Endothelial cell of umbilical vein (primary cell): ENCODE measurements at regions not wholly inside any gene's neighbourhood (a gene's known extent, or its start where the extent isn't known, plus 50 kb on each side); places are given as distances from the start of the nearest gene placed in this dataset.

Experiments used
- BruUV-seq: library from RNA; stranded (reverse); fragments of 400-500 nt; replicated peaks from 2 replicates; lab custom pipeline; 2021; lab: Mats Ljungman, UMichigan
- CTCF ChIA-PET: fragments of 300-600, 350-600 bp; sonication (Branson Sonifier 250); formaldehyde crosslinking; loops from one replicate; lab custom pipeline; 2021; ENCODE audit warnings: antibody characterized with exemption, inconsistent platforms; lab: Charles Lee
- POLR2A ChIA-PET: fragments of 300-600, 350-600 bp; sonication (Branson Sonifier 250); formaldehyde crosslinking; loops from one replicate; lab custom pipeline; 2021; ENCODE audit warnings: antibody characterized with exemption, inconsistent platforms; lab: Charles Lee
- DNase-seq: peaks from one replicate; pipeline ENCODE4 v3.0.0-alpha.2; 2011; ENCODE audit warnings: low read depth, low spot score
- FAIRE-seq: peaks from 2 replicates; lab custom pipeline; 2011; peaks lifted over from hg19 to GRCh38; lab: Jason Lieb, UNC
- H2AFZ ChIP-seq: 2 replicates; pipeline ENCODE4 v1.6.0; 2012; ENCODE audit warnings: low read depth, low read length, control low read depth, inconsistent platforms
- H3K27ac ChIP-seq: 2 replicates; pipeline ENCODE4 v1.5.1; 2011; ENCODE audit warnings: low read depth, mild to moderate bottlenecking, control low read depth, low read length, moderate library complexity; ENCODE audit not compliant: insufficient read depth
- H3K27me3 ChIP-seq, 2 experiments: 2 replicates each; pipeline versions ENCODE4 v1.6.0 to v1.6.1; 2011; ENCODE audit warnings: low read length in 2 of 2, mixed read lengths in 1 of 2; ENCODE audit not compliant: control insufficient read depth in 2 of 2, insufficient read depth in 2 of 2
- H3K36me3 ChIP-seq, 2 experiments: 2 replicates in 1 of 2; 3 replicates in 1 of 2; pipeline ENCODE4 v1.5.1; 2011; ENCODE audit warnings: low read length in 2 of 2, mild to moderate bottlenecking in 1 of 2, moderate library complexity in 1 of 2; ENCODE audit not compliant: control insufficient read depth in 2 of 2, insufficient read depth in 2 of 2; ENCODE audit errors: extremely low read depth in 1 of 2
- H3K4me1 ChIP-seq: 3 replicates; pipeline ENCODE4 v1.5.1; 2011; ENCODE audit warnings: mild to moderate bottlenecking, low read length; ENCODE audit not compliant: control insufficient read depth, insufficient read depth; ENCODE audit errors: extremely low read depth
- H3K4me2 ChIP-seq: 2 replicates; pipeline ENCODE4 v1.6.1; 2011; ENCODE audit warnings: low read length, control low read depth, mixed read lengths; ENCODE audit not compliant: insufficient read depth
- H3K4me3 ChIP-seq, 3 experiments: fragments of 200-600 bp in 1 of 3; sonication (generic), shearing (Covaris generic) in 1 of 3; replicated peaks in 1 of 3; 2 replicates each; pipeline ENCODE4 v1.5.1; 2011 to 2016; ENCODE audit warnings: control low read depth in 3 of 3, low read length in 3 of 3, mild to moderate bottlenecking in 2 of 3, inconsistent platforms in 1 of 3, low read depth in 1 of 3, moderate library complexity in 1 of 3; ENCODE audit not compliant: insufficient read depth in 1 of 3
- H3K79me2 ChIP-seq: 2 replicates; pipeline ENCODE4 v1.6.0; 2012; ENCODE audit warnings: low read length, inconsistent platforms; ENCODE audit not compliant: control insufficient read depth, insufficient read depth
- H3K9ac ChIP-seq: replicated peaks from 2 replicates; pipeline ENCODE3; 2011; ENCODE audit warnings: low read length, control low read depth; ENCODE audit not compliant: insufficient read depth; ENCODE audit errors: extremely low read depth
- H3K9me1 ChIP-seq: replicated peaks from 3 replicates; pipeline ENCODE4 v1.6.0; 2011; ENCODE audit warnings: mild to moderate bottlenecking, low read length; ENCODE audit not compliant: control insufficient read depth, insufficient read depth; ENCODE audit errors: extremely low read depth
- H3K9me3 ChIP-seq: replicated peaks from 2 replicates; pipeline ENCODE4 v1.5.1; 2012; ENCODE audit warnings: low read length, inconsistent platforms; ENCODE audit not compliant: control insufficient read depth, insufficient read depth
- H4K20me1 ChIP-seq: replicated peaks from 2 replicates; pipeline ENCODE3; 2011; ENCODE audit warnings: mild to moderate bottlenecking, low read length; ENCODE audit not compliant: control insufficient read depth, insufficient read depth; ENCODE audit errors: extremely low read depth
- EZH2 ChIP-seq: IDR thresholded peaks from 2 replicates; pipeline ENCODE4 v1.6.1; 2012; ENCODE audit warnings: borderline replicate concordance, low read depth, mild to moderate bottlenecking, moderate library complexity, low read length, inconsistent platforms; ENCODE audit not compliant: severe bottlenecking
- FOS ChIP-seq: IDR thresholded peaks from 2 replicates; pipeline ENCODE4 v1.6.1; 2011; ENCODE audit warnings: mild to moderate bottlenecking, low read length, moderate library complexity, borderline replicate concordance; ENCODE audit not compliant: insufficient read depth
- MYC ChIP-seq: IDR thresholded peaks from one replicate; pipeline ENCODE4 v1.6.1; 2011; ENCODE audit warnings: mild to moderate bottlenecking, low read depth, low read length
- POLR2A ChIP-seq: IDR thresholded peaks from 2 replicates; pipeline ENCODE4 v1.6.1; 2012; ENCODE audit warnings: low read depth, mild to moderate bottlenecking, control low read depth, low read length
- POLR2AphosphoS5 ChIP-seq: IDR thresholded peaks from 2 replicates; pipeline ENCODE4 v1.6.1; 2012; ENCODE audit warnings: low read depth, mild to moderate bottlenecking, control low read depth, low read length, moderate library complexity; ENCODE audit not compliant: insufficient read depth
- dilution Hi-C: fragments of 300-500 bp; cut with MboI; formaldehyde crosslinking; loops from one replicate; pipeline ENCODE4 v1.15.0; 2019; ENCODE audit warnings: low sequenced_read_pairs; ENCODE audit not compliant: extremely low pct_ligation_motif_present
- intact Hi-C: fragments of 100-400 bp; cut with micrococcal nuclease; formaldehyde crosslinking; loops from one replicate; pipeline ENCODE4 v1.10.0; 2022
- TF ChIP-seq, protein P1 (sequence below), 2 donors: IDR thresholded peaks; 1 replicate in 1 of 2; 2 replicates in 1 of 2; pipeline ENCODE4 v1.5.1; 2011; ENCODE audit warnings: low read length in 2 of 2, mild to moderate bottlenecking in 2 of 2, moderate library complexity in 2 of 2, control low read depth in 1 of 2, inconsistent platforms in 1 of 2, low read depth in 1 of 2; ENCODE audit not compliant: insufficient read depth in 1 of 2; ENCODE audit errors: extremely low read depth in 1 of 2
- TF ChIP-seq, protein P2 (sequence below): IDR thresholded peaks from 2 replicates; pipeline ENCODE4 v1.6.1; 2011; ENCODE audit not compliant: insufficient read depth, insufficient read length

DNA sequence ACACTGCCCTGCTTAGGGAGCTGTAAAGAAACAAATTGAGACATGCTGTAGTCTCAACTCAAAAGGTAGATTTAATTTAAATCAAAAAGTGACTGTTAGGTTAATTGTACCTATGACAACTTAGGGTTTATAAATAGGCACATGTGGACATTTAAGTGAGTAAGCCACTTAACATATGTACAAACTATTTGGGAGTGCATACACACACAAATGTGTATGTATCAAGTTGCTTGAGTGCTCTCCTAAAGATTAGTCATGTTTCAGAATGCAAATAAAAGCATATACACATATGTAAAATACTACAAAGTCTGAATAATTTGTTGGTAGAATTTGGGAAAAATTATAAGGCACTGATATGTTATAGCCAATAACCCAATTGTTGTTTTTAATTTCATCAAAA is 1435.7 kb downstream of the LRRC4C start:
- Histone ChIP-seq H3K4me1 (no peaks in the 10 kb centered on the region), H3K9me1 (no peaks in the 10 kb centered on the region), H3K79me2 (no peaks in the 10 kb centered on the region), H3K27me3 (no peaks in the 10 kb centered on the region), H3K4me3 (no peak overlapping the region), H3K9me3 (peaks cover 3% of the 10 kb centered on the region), H3K9ac (no peak overlapping the region), H4K20me1 (no peaks in the 10 kb centered on the region), H3K27ac (no peak overlapping the region), H2AFZ (no peak overlapping the region), H3K4me2 (no peak overlapping the region), H3K36me3 (no peaks in the 10 kb centered on the region)
- TF ChIP-seq MYC = no peak
- TF ChIP-seq POLR2A = no peak
- TF ChIP-seq FOS = no peak
- no peak for TF ChIP-seq POLR2AphosphoS5
- TF ChIP-seq, protein P1, sequence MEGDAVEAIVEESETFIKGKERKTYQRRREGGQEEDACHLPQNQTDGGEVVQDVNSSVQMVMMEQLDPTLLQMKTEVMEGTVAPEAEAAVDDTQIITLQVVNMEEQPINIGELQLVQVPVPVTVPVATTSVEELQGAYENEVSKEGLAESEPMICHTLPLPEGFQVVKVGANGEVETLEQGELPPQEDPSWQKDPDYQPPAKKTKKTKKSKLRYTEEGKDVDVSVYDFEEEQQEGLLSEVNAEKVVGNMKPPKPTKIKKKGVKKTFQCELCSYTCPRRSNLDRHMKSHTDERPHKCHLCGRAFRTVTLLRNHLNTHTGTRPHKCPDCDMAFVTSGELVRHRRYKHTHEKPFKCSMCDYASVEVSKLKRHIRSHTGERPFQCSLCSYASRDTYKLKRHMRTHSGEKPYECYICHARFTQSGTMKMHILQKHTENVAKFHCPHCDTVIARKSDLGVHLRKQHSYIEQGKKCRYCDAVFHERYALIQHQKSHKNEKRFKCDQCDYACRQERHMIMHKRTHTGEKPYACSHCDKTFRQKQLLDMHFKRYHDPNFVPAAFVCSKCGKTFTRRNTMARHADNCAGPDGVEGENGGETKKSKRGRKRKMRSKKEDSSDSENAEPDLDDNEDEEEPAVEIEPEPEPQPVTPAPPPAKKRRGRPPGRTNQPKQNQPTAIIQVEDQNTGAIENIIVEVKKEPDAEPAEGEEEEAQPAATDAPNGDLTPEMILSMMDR (IDR thresholded peaks at IDR 0.05; ENCODE audit: extremely low read depth in 1 of 2, insufficient read depth in 1 of 2, low read depth in 1 of 2, low read length in 2 of 2) = no peak
- TF ChIP-seq, protein P2, sequence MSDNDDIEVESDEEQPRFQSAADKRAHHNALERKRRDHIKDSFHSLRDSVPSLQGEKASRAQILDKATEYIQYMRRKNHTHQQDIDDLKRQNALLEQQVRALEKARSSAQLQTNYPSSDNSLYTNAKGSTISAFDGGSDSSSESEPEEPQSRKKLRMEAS = no peak
- TF ChIP-seq EZH2 = no peak
- DNase-seq = no peak
- intact Hi-C loops (no loop called here), dilution Hi-C loops (no loop called here)
- ChIA-PET POLR2A (no interaction called here), CTCF (interaction anchor here (0.6 kb wide), 1 partner anchor 12 kb away, joined by 3 read pairs; no protein-coding TSS in a partner anchor)
- no peak for FAIRE-seq
- no TSS peak for BruUV-seq

DNA sequence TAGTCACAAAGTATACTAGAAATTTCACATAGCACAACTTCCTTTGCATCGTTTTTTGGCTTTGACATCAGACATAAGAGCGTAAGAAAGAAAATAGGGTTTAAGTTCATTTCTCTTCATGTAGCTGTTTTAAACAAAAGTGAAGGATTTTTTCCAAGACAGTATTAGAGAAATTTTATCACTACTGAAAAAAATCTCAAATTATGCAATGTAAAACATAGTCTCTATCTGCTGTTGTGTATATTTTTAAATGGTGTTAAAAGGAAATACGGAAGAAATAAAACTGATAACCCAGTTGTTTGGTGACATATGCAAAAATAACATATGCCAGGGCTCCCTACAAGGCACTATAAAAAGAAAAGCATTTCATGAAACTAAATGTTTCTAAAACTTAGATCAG is 1449.4 kb downstream of the LRRC4C start:
- TF ChIP-seq MYC = no peak
- TF ChIP-seq, protein P1 (IDR thresholded peaks at IDR 0.05; ENCODE audit: extremely low read depth in 1 of 2, insufficient read depth in 1 of 2, low read depth in 1 of 2, low read length in 2 of 2) = no peak
- TF ChIP-seq, protein P2 = no peak
- H3K4me3 ChIP-seq = no peak overlapping the region
- no peaks in the 10 kb centered on the region for H3K36me3 ChIP-seq
- no peak overlapping the region for H3K9ac ChIP-seq
- no peaks in the 10 kb centered on the region for H3K4me1 ChIP-seq
- no peak overlapping the region for H2AFZ ChIP-seq
- H3K79me2 ChIP-seq = no peaks in the 10 kb centered on the region
- dilution Hi-C loops = no loop called here
- H3K27me3 ChIP-seq = no peaks in the 10 kb centered on the region
- ChIA-PET CTCF (no interaction called here), POLR2A (no interaction called here)
- DNase-seq (no peak), FAIRE-seq (no peak)
- no peak overlapping the region for H3K4me2 ChIP-seq
- intact Hi-C loops = no loop called here
- H3K9me1 ChIP-seq = no peaks in the 10 kb centered on the region
- H4K20me1 ChIP-seq = no peaks in the 10 kb centered on the region
- BruUV-seq = no TSS peak
- H3K27ac ChIP-seq = no peak overlapping the region
- H3K9me3 ChIP-seq = no peaks in the 10 kb centered on the region
